ENCODE measurements at regions not wholly inside any gene's neighbourhood (a gene's known extent, or its start where the extent isn't known, plus 50 kb on each side); places are given as distances from the start of the nearest gene placed in this dataset.

- DNase-seq: no peak
These were observed 53.1 kb upstream of the ANKRD55 start for GRCh38 chr5:56286015-56286884.

- no peak for DNase-seq
These were observed 49.8 kb upstream of the ANKRD55 start for GRCh38 chr5:56282951-56283350.
